Peyer's patch (tissue), 4 donors: ENCODE measurements at regions not wholly inside any gene's neighbourhood (a gene's known extent, or its start where the extent isn't known, plus 50 kb on each side); places are given as distances from the start of the nearest gene placed in this dataset.

ENCODE experiments used
- POLR2A ChIP-seq, 2 donors: fragments of 450-650 bp; IDR thresholded peaks; one replicate each; pipeline ENCODE4 v1.5.1; 2017; ENCODE audit warnings: antibody characterized with exemption in 2 of 2, mild to moderate bottlenecking in 2 of 2, moderate library complexity in 2 of 2
- TF ChIP-seq, protein P1 (sequence below), 6 experiments: fragments of 450-650 bp in 4 of 6; fragments of 200-600 bp in 2 of 6; sonication (generic) in 1 of 6; IDR thresholded peaks; one replicate each; pipeline ENCODE4 v1.5.1; 2017 to 2019; ENCODE audit warnings: antibody characterized with exemption in 6 of 6, mild to moderate bottlenecking in 3 of 6, moderate library complexity in 1 of 6

DNA sequence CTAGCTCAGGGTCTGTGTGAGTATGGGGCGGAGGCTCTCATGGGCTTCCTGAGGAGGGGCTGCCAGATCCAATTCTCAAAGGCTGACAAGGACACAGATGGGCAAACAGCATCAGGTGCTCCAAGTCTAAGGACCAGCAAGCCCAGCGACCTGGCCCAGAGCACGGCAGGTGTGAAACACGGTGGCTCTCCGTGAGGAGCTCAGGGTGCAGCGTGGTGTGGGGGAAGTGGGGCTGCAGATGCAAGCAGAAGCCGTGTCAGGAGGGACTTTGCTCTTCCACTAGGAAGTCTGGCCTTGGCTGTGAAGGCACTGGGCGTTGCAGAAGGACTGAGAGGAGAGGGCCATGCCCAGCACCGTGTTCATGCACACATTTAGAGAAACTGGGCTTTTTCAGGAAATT lies 420.0 kb downstream of the GADD45G start:
- TF ChIP-seq, protein P1, sequence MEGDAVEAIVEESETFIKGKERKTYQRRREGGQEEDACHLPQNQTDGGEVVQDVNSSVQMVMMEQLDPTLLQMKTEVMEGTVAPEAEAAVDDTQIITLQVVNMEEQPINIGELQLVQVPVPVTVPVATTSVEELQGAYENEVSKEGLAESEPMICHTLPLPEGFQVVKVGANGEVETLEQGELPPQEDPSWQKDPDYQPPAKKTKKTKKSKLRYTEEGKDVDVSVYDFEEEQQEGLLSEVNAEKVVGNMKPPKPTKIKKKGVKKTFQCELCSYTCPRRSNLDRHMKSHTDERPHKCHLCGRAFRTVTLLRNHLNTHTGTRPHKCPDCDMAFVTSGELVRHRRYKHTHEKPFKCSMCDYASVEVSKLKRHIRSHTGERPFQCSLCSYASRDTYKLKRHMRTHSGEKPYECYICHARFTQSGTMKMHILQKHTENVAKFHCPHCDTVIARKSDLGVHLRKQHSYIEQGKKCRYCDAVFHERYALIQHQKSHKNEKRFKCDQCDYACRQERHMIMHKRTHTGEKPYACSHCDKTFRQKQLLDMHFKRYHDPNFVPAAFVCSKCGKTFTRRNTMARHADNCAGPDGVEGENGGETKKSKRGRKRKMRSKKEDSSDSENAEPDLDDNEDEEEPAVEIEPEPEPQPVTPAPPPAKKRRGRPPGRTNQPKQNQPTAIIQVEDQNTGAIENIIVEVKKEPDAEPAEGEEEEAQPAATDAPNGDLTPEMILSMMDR (IDR thresholded peaks at IDR 0.05), result no peak
- TF ChIP-seq POLR2A (IDR thresholded peaks at IDR 0.05), result no peak
